Type B pancreatic cell (in vitro differentiated cells): ENCODE measurements at regions not wholly inside any gene's neighbourhood (a gene's known extent, or its start where the extent isn't known, plus 50 kb on each side); places are given as distances from the start of the nearest gene placed in this dataset.
"Not testable (repeated sequence)": the region's sequence is repeated elsewhere in the genome, so short reads cannot be mapped to it uniquely, and the experiment has no call there.

Experiments used
- DNase-seq: peaks from one replicate; pipeline ENCODE4 v3.0.0; 2021; ENCODE audit warnings: mixed read lengths; ENCODE audit not compliant: unreplicated experiment; ENCODE audit errors: extremely low spot score
- H3K27ac Mint-ChIP-seq: 2 replicates; pipeline ENCODE4 v1.8.0; 2021; ENCODE audit warnings: mild to moderate bottlenecking, mixed read lengths
- H3K27me3 Mint-ChIP-seq: 2 replicates; pipeline ENCODE4 v1.8.0; 2021; ENCODE audit warnings: mixed read lengths
- H3K36me3 Mint-ChIP-seq: 2 replicates; pipeline ENCODE4 v1.8.0; 2021; ENCODE audit warnings: mixed read lengths
- H3K4me1 Mint-ChIP-seq: one replicate; pipeline ENCODE4 v1.8.0; 2021; ENCODE audit warnings: mixed read lengths; ENCODE audit not compliant: unreplicated experiment
- H3K4me3 Mint-ChIP-seq: 2 replicates; pipeline ENCODE4 v1.8.0; 2021; ENCODE audit warnings: mild to moderate bottlenecking, mixed read lengths
- H3K9me3 Mint-ChIP-seq: 2 replicates; pipeline ENCODE4 v1.8.0; 2021; ENCODE audit warnings: mixed read lengths
- CTCF ChIP-seq: fragments of 200-600 bp; sonication (generic); conservative IDR thresholded peaks from 2 replicates; pipeline ENCODE4 v1.5.0; 2021; ENCODE audit warnings: antibody characterized with exemption, mild to moderate bottlenecking

DNA sequence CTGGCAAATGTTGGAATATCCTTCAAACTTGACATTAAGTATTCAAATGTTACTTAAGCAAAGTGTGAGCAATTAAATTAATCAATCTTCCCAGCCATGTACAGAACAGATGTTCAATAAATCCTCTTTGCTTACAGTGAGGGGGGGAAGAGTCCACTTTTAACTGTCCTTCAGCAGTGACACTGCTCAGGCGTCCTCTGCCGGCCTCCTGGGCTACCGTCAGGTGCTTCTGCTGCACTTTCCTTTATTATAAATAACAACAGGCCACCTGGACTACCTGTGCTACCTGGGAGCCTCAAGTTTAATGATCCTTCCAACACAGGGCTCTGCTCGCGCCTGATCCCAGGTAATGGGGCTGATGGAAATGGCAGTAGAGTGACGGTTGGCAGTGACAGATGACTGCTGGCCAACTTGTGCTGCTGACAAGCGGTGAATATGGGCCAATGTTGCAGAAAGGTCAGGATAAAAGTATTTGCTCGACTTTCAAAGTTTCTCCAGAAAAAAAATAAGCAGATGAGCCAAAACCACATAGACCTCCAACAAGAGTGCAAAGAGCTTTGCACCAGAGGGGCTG is 460.0 kb upstream of the ZNF507 start:
- TF ChIP-seq CTCF: no peak
- H3K9me3 Mint-ChIP-seq: no peaks in the 10 kb centered on the region
- no peak overlapping the region for H3K4me3 Mint-ChIP-seq
- no peak overlapping the region for H3K27ac Mint-ChIP-seq
- no peaks in the 10 kb centered on the region for H3K36me3 Mint-ChIP-seq
- no peak for DNase-seq
- H3K4me1 Mint-ChIP-seq: peaks cover 5% of the 10 kb centered on the region
- H3K27me3 Mint-ChIP-seq: peaks cover 65% of the 10 kb centered on the region

- no peak for DNase-seq
Measured at GRCh38 chr19:31890230-31890629, 455.2 kb upstream of the ZNF507 start.

DNA sequence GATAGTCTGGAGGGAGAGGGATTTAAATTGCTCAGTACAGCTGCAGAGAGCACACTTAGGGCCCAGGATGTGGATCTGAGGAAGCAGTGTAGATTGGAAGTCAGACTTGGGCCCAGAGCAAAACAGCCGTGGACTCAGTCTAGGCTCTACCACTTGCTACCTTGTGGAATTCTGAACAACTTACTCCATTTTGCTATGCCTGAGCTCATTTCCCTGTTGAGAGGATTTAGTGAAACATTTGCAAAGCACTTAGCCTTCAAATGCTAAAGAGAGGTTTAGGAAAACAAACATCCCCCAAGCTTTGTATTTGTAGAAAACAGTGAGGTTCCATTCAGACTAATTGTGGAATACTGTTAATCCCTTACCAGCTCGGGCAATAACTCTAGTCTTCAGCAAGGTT is 453.4 kb upstream of the ZNF507 start:
- Mint-ChIP-seq H3K9me3 (no peaks in the 10 kb centered on the region), H3K27me3 (peaks cover 48% of the 10 kb centered on the region), H3K4me1 (no peaks in the 10 kb centered on the region), H3K36me3 (no peaks in the 10 kb centered on the region), H3K4me3 (no peak overlapping the region), H3K27ac (no peak overlapping the region)
- TF ChIP-seq CTCF: no peak
- DNase-seq: no peak

More at GRCh38 chr19:31890230-31890629, 455.2 kb upstream of the ZNF507 start:
- peaks cover 57% of the 10 kb centered on the region for H3K27me3 Mint-ChIP-seq
- no peak for TF ChIP-seq CTCF
- H3K4me1 Mint-ChIP-seq: no peaks in the 10 kb centered on the region
- H3K36me3 Mint-ChIP-seq: no peaks in the 10 kb centered on the region
- no peak overlapping the region for H3K4me3 Mint-ChIP-seq
- H3K9me3 Mint-ChIP-seq: no peaks in the 10 kb centered on the region
- H3K27ac Mint-ChIP-seq: no peak overlapping the region

- not testable (repeated sequence) for H3K4me1 Mint-ChIP-seq, H3K4me3 Mint-ChIP-seq, DNase-seq, H3K9me3 Mint-ChIP-seq, H3K27ac Mint-ChIP-seq, H3K36me3 Mint-ChIP-seq
- peaks cover 41% of the 10 kb centered on the region for H3K27me3 Mint-ChIP-seq
Measured at GRCh38 chr19:31893491-31893890, 451.9 kb upstream of the ZNF507 start.

DNA sequence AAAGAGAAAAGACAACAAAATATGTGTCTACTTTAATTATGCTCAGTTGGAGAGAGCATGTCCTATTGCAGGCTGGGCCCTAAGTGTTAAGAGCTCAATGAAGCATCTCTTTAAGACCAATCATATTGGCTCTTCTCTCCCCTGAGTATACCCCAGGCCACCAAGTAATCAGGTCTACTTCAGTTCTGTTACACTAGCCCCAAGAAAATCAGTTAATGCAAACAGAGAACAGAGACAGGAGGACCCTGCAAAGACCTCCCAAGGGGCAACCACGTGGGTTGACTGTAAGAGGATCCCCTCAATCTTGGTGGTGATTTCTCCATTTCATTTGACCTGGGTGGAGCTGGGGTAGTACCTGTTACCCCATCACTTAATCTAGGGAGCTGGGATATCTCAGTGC is 451.0 kb upstream of the ZNF507 start:
- TF ChIP-seq CTCF: no peak
- H3K27me3 Mint-ChIP-seq: peaks cover 34% of the 10 kb centered on the region
- no peaks in the 10 kb centered on the region for H3K9me3 Mint-ChIP-seq
- no peaks in the 10 kb centered on the region for H3K4me1 Mint-ChIP-seq
- no peak for DNase-seq
- no peaks in the 10 kb centered on the region for H3K36me3 Mint-ChIP-seq
- H3K27ac Mint-ChIP-seq: no peak overlapping the region
- H3K4me3 Mint-ChIP-seq: no peak overlapping the region

DNA sequence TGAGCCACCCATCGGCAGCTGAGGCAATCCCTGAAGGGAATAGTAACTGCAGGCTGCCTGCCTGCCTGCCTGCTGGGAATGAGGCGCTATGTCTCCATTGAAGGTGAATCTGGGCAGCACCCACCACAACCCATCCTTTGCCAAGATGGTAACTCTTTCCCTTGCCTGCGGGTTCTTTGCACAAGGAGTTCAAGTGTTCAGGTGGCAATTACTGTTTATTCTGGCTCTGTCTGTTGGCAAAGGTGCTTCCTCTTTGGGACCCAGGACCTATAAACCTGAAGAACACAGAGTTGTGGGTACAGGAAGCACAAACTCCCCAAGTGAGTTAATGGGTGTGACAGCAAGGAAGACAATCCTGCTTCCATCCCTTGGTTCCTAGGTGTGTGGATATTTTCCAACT is 448.1 kb upstream of the ZNF507 start:
- no peaks in the 10 kb centered on the region for H3K4me1 Mint-ChIP-seq
- peaks cover 20% of the 10 kb centered on the region for H3K27me3 Mint-ChIP-seq
- TF ChIP-seq CTCF: no peak
- H3K9me3 Mint-ChIP-seq: no peaks in the 10 kb centered on the region
- no peak overlapping the region for H3K27ac Mint-ChIP-seq
- no peak overlapping the region for H3K4me3 Mint-ChIP-seq
- DNase-seq: no peak
- H3K36me3 Mint-ChIP-seq: no peaks in the 10 kb centered on the region
